PC-3 (cell line): ENCODE measurements at regions not wholly inside any gene's neighbourhood (a gene's known extent, or its start where the extent isn't known, plus 50 kb on each side); places are given as distances from the start of the nearest gene placed in this dataset.

Experiments used
- CTCF ChIP-seq: fragments of 300-600 bp; sonication (generic); conservative IDR thresholded peaks from 2 replicates; pipeline ENCODE4 v1.5.1; 2017; ENCODE audit warnings: antibody characterized with exemption, low read depth, mild to moderate bottlenecking, low read length
- EZH2 ChIP-seq: fragments of 300-600 bp; sonication (generic); IDR thresholded peaks from one replicate; pipeline ENCODE4 v1.6.1; 2017; ENCODE audit warnings: antibody characterized with exemption, mild to moderate bottlenecking, low read length; ENCODE audit not compliant: unreplicated experiment
- EZH2phosphoT487 ChIP-seq: fragments of 300-600 bp; sonication (generic); IDR thresholded peaks from 2 replicates; pipeline ENCODE4 v1.6.1; 2018; ENCODE audit warnings: mild to moderate bottlenecking, antibody characterized with exemption, low read length, borderline replicate concordance

DNA sequence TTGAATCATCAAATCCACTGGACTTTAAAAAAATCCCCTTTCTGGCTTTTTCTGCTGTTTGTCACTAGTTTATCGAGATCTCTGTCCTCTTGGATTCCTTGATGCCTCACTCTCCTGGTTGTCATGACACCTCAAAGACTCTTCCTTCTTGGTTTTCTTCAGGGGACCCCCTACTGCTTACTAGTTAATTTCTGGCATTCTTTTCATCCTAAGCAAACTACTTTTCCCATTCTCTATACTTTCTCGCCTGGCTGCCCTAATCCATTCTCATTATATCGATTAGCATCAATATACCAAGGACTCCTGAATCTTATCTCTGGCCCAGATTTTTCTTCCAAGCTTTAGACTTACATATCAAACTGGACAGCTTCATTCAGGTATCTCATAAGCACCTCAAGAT, 98.6 kb downstream of the NEDD1 start:
- TF ChIP-seq CTCF (no peak), EZH2 (no peak), EZH2phosphoT487 (no peak)
